Right ventricle myocardium inferior (tissue), 1 donor: ENCODE measurements at regions not wholly inside any gene's neighbourhood (a gene's known extent, or its start where the extent isn't known, plus 50 kb on each side); places are given as distances from the start of the nearest gene placed in this dataset.
"Not testable (repeated sequence)": the region's sequence is repeated elsewhere in the genome, so short reads cannot be mapped to it uniquely, and the experiment has no call there.

Source experiments
- ATAC-seq: fragments of 200-7000 bp; cut with Tn5 transposase; one replicate; pipeline ENCODE4 v1.9.1; 2020; ENCODE audit warnings: mild to moderate bottlenecking, moderate library complexity
- DNase-seq: peaks from one replicate; pipeline ENCODE4 v3.0.0; 2021; ENCODE audit errors: missing footprints
- intact Hi-C: fragments of 100-400 bp; cut with DNase I; formaldehyde crosslinking; loops from one replicate; pipeline ENCODE4 v1.11.0; 2022
- donor health status: DM: no; HTN: yes; CAD: no; lungs with severe emphysema.

DNA sequence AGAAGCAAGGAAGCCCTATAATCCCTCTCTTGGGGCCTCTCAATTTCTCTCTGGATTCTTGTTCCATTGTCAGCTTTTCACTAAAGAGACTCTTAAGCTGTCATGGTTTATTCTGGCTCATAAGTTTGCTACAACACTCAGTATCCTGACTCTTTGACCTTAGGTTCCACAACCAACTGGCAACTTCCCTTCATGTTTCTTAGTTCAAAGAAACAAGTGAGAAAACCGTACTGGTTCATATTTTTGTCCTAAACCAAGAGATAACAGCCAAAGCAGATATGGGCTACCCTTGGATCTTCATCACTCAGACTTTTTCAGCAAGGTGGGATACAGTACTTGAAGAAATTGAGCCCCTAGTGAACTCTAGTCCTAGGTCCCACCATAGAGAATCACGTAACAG, 109.9 kb upstream of the CRIM1 start:
- intact Hi-C loops: no loop called here
- ATAC-seq (no peak), DNase-seq (no peak)

DNA sequence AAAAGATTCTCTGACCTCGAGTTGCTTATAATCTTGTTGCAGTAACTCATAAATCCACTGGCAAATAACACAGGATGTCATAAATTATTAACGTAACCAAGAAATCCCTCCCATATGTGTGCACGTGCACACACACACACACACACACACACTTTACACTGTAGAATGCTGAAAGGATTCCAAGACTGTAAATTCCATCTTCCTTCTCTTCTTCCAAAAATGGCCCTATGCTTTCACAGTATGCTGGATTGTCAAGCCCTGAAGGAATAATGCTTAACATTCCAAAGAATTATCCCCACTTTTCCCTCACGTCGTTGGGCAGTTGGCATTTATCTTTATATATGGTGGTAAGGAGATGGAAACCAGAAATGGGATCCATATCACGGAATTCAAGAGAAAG, 117.5 kb upstream of the CRIM1 start:
- intact Hi-C loops: no loop called here
- ATAC-seq (no peak), DNase-seq (no peak)

DNA sequence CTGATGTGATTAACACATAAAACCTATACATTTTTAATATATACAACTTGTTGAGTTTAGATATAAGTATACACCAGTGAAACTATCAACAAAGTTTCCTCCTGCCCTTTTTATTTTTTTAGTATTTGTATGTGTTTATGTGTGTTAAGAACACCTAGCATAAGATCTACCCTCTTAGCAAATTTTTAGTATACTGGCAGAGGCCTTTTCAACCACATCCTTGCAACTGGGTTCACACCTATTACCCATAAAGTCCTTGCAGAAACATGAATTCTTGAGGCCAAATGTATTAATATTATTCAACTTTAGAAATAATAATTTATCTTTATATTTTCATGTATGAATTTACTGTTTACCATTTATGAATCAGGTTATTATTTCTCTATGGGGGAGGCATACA, 119.7 kb upstream of the CRIM1 start:
- ATAC-seq: no peak
- DNase-seq: no peak
- intact Hi-C loops: no loop called here

DNA sequence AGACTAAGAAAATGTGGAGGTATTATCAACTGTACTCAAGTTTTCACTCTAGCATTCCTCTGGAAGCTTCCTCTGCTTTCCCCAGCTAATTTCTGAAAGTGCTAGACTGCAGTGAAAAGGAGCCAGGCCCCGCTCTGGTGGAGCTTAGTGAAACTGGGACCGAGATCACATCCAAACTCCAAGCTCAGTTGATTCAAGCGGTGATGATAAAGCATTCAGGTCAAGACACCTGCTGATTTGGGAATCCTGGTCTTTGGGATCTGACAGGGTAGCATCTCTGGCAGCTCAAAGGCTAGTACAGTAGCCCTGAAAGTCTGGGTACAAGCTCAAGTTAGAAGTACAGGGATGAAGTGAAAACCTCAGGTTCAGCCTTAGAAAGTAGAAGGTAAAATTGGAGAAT, 120.2 kb upstream of the CRIM1 start:
- DNase-seq: no peak
- no peak for ATAC-seq
- intact Hi-C loops: no loop called here

DNA sequence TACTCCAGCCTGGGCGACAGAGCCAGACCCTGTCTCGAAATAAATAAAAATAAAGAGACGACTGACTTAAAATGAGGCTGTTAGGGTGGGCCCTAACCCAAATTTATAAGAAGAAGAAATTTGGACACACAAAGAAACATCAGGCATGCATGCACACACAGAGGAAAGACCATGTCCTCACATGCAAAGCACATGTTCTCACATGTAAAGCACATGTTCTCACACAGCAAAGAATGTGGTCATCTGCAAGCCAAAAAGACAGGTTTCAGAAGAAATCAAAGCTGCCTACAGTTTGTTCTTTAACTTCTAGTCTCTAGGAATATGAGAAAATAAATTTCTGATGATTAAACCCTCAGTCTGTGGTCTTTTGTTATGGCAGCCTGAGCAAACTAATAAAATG, 132.3 kb upstream of the CRIM1 start:
- ATAC-seq (no peak), DNase-seq (no peak)
- intact Hi-C loops: no loop called here

DNA sequence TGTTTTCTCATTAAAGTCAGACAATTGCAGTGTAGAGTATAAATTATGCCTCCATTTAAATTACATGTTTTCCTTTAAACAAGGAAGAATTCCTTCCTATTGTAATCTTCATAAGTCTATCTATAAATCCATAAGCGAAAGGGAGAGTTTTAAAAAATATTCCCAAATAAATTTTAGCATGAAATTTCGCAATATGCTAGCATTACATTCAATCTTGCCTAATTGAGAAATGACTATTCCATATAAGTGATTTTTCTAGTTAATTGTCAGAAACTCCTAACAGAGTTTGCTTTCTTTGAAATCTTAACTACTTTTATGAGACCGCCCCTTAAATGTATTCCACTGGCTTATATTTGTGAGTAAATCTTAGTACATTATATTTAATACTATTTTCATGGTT, 133.1 kb upstream of the CRIM1 start:
- intact Hi-C loops: no loop called here
- ATAC-seq: no peak
- no peak for DNase-seq

DNA sequence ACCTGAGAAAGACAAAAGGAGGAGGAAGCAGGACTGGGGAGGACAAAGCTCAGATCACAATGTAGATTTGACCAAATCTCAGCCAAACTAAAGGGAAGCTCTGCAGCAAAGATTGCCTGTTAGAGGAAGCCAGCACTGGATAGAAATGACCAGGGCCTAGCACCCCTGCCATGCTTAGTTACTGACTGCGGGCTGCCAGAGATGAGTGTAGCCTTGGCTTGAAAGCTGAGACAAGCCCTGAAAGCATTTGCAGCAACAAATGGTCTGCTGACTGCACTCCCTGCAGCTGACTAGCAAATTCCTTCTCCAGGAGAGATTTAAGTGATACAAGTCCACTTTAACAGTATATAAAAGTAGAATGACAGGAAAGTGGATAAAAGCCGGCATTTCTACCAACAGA, 140.9 kb upstream of the CRIM1 start:
- intact Hi-C loops: no loop called here
- ATAC-seq (no peak), DNase-seq (no peak)

DNA sequence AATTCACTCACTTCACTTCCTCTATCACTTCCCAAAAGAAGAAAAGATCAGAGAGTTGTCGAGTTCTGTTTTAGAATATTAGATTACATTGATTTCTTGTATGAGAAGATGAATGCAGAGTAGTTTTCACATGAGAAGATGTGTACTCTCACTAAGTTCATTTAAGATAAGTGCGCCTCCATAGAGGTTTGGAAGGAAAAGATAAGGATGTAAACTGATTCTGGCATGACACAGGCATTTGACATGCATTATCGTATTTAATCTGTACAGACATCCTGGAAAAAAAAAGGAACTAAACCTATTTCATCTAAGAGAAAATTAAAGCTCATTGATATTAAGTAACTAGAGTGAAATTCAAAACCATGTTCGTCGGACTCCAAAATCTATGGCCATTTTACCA, 152.2 kb upstream of the CRIM1 start:
- intact Hi-C loops: no loop called here
- DNase-seq (no peak), ATAC-seq (no peak)

DNA sequence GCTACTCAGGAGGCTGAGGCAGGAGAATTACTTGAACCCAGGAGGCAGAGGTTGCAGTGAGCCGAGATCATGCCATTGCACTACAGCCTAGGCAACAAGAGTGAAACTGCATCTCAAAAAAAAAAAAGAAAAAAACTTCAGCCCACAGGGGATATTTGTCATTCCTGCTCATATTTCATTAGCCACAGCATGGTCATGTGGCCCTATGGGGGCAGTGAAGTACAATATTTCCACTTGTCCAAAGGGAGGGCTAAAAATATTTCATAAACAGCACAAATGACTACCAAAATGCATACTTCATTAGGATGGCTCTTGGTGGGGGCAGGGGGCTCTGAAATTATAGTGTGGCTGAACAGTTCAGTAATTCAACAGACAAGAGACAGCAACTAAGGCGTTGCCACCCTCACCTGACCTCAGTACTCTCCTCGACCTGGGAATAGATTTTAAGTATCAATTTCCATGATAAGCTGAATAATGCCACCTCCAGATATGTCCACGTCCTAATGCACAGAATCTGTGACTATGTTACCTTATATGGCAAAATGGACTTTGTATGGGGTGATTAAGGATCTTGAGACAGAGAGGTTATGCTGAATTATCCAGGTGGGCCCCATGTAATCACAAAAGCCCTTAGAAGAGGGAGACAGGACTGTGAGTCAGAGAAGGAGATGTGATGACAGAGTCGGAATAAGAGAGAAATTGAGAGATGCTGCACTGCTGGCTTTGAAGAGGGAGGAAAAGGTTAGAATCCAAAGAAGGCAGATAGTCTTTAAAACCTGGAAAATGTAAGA, 158.2 kb upstream of the CRIM1 start:
- intact Hi-C loops: no loop called here
- DNase-seq: no peak
- ATAC-seq: no peak

DNA sequence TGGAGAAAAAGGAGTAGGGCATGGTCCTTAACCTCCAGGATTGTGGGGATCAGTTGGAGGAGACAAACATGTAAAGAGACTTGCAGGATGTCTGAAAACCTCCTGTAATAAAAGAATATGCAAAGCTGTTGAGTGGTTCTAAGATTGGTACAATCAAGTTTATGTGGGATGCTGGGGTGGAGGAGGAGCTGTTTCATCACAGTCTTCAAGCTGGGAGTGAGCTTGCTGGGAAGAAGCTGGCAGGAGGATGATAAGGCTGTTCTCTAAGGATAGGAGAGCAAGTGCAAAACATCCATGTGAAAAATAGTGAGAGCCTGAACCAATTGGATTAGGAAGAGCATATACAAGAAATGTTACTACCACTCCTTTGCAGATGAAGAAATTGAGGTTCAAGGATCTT, 161.9 kb upstream of the CRIM1 start:
- ATAC-seq (no peak), DNase-seq (no peak)
- intact Hi-C loops: no loop called here

DNA sequence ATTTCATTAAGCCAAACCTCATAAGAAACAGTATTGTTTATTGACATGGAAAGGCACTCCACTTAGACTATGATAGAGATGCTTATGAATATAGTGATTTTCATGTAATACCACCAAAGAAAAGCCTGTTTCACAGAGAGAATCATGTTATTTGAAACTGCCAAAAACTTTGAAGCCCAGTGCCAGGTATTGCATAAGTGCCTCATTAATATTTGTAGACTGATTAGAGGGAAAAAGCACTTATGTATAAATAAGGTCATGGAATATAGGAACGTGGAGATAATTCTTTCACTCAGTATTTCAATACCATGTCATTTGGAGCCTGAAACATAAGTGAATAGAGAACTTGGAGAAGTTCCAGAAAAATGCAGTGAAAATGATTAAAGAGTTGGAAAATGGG, 162.6 kb upstream of the CRIM1 start:
- intact Hi-C loops: no loop called here
- DNase-seq (no peak), ATAC-seq (no peak)

DNA sequence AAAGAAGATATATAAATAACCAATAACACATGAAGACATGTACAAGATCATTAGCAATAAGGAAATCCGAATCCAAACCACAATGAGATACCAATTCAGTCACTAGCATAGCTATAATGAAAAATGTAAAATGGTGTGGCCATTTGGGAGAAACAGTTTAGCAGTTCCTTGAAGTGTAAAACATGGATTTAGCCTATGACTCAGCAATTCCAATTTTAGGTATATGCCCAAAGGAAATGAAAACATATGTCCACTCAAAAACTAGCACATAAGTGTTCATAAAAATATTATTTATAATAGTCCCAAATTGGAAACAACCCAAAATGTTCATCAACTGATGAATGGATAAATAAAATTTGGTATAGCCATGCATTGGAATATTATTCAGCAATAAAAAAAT, 165.5 kb upstream of the CRIM1 start:
- intact Hi-C loops: no loop called here
- ATAC-seq: no peak
- no peak for DNase-seq

DNA sequence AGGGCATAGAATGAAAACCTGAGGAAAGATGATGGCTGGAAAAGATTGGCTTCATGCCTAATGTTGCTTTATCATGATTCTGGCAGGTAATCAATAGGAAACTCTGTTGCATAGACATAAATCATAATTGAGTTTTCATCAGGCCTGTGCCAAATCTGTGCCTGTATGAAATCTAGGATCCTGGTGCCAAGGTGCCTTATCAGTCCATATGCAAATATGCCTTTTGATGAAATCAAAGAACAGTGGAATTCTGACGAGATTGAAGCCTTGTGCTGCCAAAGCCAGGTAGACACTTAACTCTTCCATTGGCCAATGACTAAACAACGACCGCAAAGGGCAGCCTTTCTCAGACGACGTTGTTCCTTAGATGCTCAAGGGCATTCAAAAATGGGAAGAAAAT, 170.0 kb upstream of the CRIM1 start:
- intact Hi-C loops: no loop called here
- DNase-seq: no peak
- ATAC-seq: no peak

DNA sequence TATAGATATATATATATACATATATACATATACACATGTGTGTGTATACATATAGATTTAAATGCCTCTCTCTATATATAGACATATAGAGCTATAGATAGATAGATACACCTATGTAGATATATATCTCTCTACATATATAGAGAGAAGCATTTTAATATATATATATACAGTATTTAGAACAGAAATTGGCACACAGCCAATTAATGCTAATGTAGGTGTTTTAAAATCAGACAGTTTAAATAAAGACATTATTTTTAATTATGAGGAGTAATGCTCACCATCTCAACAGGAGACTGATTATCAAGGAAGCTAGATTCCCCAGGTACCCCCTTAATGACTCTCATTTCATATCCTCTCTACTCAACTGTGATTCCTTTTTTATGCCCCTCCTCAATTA, 170.7 kb upstream of the CRIM1 start:
- DNase-seq: no peak
- intact Hi-C loops: no loop called here
- no peak for ATAC-seq

DNA sequence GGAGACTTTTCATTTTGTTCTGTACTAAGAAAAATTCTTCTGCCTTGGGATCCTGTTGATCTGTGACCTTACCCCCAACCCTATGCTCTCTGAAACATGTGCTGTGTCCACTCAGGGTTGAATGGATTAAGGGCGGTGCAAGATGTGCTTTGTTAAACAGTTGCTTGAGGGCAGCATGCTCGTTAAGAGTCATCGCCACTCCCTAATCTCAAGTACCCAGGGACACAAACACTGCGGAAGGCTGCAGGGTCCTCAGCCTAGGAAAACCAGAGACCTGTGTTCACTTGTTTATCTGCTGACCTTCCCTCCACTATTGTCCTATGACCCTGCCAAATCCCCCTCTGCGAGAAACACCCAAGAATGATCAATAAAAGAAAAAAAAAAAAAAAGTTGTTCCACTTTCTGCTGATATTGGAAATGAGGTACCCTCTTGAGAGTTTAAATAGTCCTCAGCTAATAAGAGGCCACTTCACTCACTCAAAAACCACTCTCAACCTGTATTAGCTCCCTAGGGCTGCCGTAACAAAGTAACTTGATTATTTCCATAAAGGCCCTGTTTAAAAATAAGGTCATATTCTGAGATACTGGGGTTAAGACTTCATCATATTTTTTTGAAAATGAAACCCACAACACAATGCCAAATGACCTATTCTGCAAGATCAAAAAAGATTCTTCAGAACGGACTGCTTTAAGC, 174.6 kb upstream of the CRIM1 start:
- ATAC-seq, intact Hi-C loops, DNase-seq: not testable (repeated sequence)

DNA sequence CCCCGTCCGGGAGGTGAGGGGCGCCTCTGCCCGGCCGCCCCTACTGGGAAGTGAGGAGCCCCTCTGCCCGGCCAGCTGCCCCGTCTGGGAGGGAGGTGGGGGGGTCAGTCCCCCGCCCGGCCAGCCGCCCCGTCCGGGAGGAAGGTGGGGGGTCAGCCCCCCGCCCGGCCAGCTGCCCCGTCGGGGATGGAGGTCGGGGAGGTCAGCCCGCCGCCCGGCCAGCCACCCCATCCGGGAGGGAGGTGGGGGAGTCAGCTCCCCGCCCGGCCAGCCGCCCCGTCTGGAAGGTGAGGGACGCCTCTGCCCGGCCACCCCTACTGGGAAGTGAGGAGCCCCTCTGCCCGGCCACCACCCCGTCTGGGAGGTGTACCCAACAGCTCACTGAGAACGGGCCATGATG, 175.3 kb upstream of the CRIM1 start:
- intact Hi-C loops, DNase-seq, ATAC-seq: not testable (repeated sequence)

DNA sequence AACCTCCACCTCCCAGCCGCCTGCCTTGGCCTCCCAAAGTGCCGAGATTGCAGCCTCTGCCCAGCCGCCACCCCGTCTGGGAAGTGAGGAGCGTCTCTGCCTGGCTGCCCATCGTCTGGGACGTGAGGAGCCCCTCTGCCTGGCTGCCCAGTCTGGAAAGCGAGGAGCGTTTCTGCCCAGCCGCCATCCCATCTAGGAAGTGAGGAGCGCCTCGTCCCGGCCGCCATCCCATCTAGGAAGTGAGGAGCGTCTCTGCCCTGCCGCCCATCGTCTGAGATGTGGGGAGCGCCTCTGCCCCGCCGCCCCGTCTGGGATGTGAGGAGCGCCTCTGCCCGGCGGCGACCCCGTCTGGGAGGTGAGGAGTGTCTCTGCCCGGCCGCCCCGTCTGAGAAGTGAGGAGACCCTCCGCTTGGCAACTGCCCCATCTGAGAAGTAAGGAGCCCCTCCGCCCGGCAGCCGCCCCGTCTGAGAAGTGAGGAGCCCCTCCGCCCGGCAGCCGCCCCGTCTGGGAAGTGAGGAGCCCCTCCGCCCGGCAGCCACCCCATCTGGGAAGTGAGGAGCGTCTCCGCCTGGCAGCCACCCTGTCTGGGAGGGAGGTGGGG, 175.8 kb upstream of the CRIM1 start:
- ATAC-seq, intact Hi-C loops, DNase-seq: not testable (repeated sequence)

DNA sequence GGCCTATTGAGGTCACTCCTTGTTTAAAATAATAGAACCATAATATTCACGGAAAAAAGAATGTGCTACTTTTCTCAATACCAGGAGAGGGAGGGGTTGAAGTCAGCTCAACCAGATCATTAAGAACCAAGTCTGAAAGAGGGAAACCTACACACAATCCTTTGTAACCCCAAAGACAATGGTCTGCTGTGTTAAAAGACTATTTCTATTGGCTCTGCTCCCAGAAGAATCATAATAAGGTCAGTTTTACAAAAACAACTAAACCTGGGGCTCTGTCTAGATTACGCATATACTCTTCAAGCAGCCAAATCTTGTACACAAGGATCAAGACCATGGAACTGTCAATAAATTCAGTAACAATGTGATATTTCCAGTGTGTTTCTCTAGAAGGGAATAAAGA, 177.2 kb upstream of the CRIM1 start:
- ATAC-seq (no peak), DNase-seq (no peak)
- intact Hi-C loops: no loop called here

DNA sequence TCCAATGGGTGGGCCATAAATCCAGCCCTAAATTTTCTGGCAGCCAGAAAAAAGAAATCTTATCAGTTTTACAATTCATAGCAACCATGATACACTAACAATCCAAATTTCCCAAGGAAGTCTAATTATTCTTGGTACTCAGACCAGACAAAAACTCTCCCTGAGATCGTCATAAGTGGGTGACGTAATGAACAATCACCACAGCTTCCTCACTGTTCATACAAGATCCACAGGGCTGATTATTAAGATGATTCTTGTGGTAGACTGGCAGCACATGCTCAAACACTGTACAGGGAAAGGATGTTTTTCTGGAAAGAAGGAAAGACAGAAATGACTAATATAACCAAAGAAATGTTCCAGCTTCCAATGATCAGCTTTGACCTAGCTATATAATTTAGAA, 178.3 kb upstream of the CRIM1 start:
- ATAC-seq (no peak), DNase-seq (no peak)
- intact Hi-C loops: no loop called here

DNA sequence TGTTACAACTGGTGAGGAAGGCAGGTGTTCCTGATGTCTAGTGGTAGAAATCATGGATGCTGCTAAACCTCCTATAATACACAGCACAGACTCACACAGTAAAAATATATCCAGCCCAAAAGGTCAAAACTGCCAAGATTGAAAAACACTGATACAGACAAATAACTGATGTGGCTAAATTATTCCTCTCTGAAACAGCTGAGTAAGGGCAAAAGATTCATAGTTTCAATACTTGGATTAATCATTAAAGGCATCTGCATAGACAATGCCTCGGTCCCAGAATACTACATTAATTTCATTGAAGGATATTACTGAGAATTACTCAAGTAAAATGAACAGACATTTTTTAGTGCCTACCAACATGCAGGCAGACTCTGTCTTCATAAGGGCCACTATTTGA, 180.7 kb upstream of the CRIM1 start:
- intact Hi-C loops: no loop called here
- DNase-seq (no peak), ATAC-seq (no peak)
